OCI-LY3 (cell line): ENCODE measurements at regions not wholly inside any gene's neighbourhood (a gene's known extent, or its start where the extent isn't known, plus 50 kb on each side); places are given as distances from the start of the nearest gene placed in this dataset.

Source experiments
- H2AFZ ChIP-seq: fragments of 200-600, 300-600 bp; shearing (Covaris generic); 2 replicates; pipeline ENCODE4 v1.6.0; 2014; ENCODE audit warnings: antibody characterized with exemption, low read depth, low read length
- H3K27ac ChIP-seq: fragments of 200-600, 300-600 bp; sonication (generic); 2 replicates; pipeline ENCODE4 v1.5.1; 2014; ENCODE audit warnings: mild to moderate bottlenecking, low read length, moderate library complexity, mixed read lengths
- H3K27me3 ChIP-seq: fragments of 200-600, 300-600 bp; sonication (generic); 2 replicates; pipeline ENCODE4 v1.6.1; 2014; ENCODE audit warnings: low read depth, low read length, mixed read lengths
- H3K36me3 ChIP-seq: fragments of 200-600, 300-600 bp; sonication (generic); replicated peaks from 2 replicates; pipeline ENCODE3; 2014; ENCODE audit warnings: low read depth, low read length, mixed read lengths
- H3K4me1 ChIP-seq: fragments of 300-600, 200-600 bp; sonication (generic); 2 replicates; pipeline ENCODE4 v1.6.1; 2014; ENCODE audit warnings: low read length, mixed read lengths
- H3K4me2 ChIP-seq: fragments of 200-600, 300-600 bp; sonication (generic); 2 replicates; pipeline ENCODE4 v1.6.1; 2014; ENCODE audit warnings: low read length, mixed read lengths
- H3K4me3 ChIP-seq: fragments of 300-600, 200-600 bp; sonication (generic); 2 replicates; pipeline ENCODE4 v1.5.1; 2014; ENCODE audit warnings: antibody characterized with exemption, mild to moderate bottlenecking, low read length, moderate library complexity
- H3K79me2 ChIP-seq: fragments of 300-600, 200-600 bp; shearing (Covaris generic); 2 replicates; pipeline ENCODE4 v1.6.1; 2014; ENCODE audit warnings: mild to moderate bottlenecking, low read length, mixed read lengths
- H3K9ac ChIP-seq: fragments of 300-600, 200-600 bp; shearing (Covaris generic); 2 replicates; pipeline ENCODE4 v1.6.0; 2014; ENCODE audit warnings: mild to moderate bottlenecking, low read length, moderate library complexity
- H3K9me3 ChIP-seq: fragments of 200-600, 300-600 bp; shearing (Covaris generic); 2 replicates; pipeline ENCODE4 v1.6.1; 2014; ENCODE audit warnings: low read length, mixed read lengths; ENCODE audit not compliant: insufficient read depth
- H4K20me1 ChIP-seq: fragments of 200-600, 300-600 bp; sonication (generic); 2 replicates; pipeline ENCODE4 v1.6.1; 2016; ENCODE audit warnings: low read length, mixed read lengths; ENCODE audit not compliant: insufficient read depth
- EZH2phosphoT487 ChIP-seq: fragments of 200-600 bp; shearing (Covaris generic); IDR thresholded peaks from 2 replicates; pipeline ENCODE4 v1.6.1; 2018; ENCODE audit warnings: antibody characterized with exemption, mixed run types, low read depth
- TF ChIP-seq, protein P1 (sequence below): fragments of 200-600, 300-600 bp; sonication (generic); IDR thresholded peaks from 2 replicates; pipeline ENCODE4 v1.5.1; 2014; ENCODE audit warnings: antibody characterized with exemption, low read length, low read depth

GRCh38 chr3:16658004-16658924 is 53.0 kb upstream of the DAZL start:
- H3K4me3 ChIP-seq = no peak overlapping the region
- H2AFZ ChIP-seq = no peak overlapping the region
- no peaks in the 10 kb centered on the region for H3K9me3 ChIP-seq
- H3K36me3 ChIP-seq = no peaks in the 10 kb centered on the region
- H3K9ac ChIP-seq = no peak overlapping the region
- no peaks in the 10 kb centered on the region for H3K79me2 ChIP-seq
- H3K4me2 ChIP-seq = no peak overlapping the region
- TF ChIP-seq, protein P1, sequence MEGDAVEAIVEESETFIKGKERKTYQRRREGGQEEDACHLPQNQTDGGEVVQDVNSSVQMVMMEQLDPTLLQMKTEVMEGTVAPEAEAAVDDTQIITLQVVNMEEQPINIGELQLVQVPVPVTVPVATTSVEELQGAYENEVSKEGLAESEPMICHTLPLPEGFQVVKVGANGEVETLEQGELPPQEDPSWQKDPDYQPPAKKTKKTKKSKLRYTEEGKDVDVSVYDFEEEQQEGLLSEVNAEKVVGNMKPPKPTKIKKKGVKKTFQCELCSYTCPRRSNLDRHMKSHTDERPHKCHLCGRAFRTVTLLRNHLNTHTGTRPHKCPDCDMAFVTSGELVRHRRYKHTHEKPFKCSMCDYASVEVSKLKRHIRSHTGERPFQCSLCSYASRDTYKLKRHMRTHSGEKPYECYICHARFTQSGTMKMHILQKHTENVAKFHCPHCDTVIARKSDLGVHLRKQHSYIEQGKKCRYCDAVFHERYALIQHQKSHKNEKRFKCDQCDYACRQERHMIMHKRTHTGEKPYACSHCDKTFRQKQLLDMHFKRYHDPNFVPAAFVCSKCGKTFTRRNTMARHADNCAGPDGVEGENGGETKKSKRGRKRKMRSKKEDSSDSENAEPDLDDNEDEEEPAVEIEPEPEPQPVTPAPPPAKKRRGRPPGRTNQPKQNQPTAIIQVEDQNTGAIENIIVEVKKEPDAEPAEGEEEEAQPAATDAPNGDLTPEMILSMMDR = no peak
- H3K4me1 ChIP-seq = no peaks in the 10 kb centered on the region
- no peaks in the 10 kb centered on the region for H4K20me1 ChIP-seq
- H3K27ac ChIP-seq = no peak overlapping the region
- H3K27me3 ChIP-seq = peaks cover 5% of the 10 kb centered on the region; the same call in 1 of the 2 replicates

DNA sequence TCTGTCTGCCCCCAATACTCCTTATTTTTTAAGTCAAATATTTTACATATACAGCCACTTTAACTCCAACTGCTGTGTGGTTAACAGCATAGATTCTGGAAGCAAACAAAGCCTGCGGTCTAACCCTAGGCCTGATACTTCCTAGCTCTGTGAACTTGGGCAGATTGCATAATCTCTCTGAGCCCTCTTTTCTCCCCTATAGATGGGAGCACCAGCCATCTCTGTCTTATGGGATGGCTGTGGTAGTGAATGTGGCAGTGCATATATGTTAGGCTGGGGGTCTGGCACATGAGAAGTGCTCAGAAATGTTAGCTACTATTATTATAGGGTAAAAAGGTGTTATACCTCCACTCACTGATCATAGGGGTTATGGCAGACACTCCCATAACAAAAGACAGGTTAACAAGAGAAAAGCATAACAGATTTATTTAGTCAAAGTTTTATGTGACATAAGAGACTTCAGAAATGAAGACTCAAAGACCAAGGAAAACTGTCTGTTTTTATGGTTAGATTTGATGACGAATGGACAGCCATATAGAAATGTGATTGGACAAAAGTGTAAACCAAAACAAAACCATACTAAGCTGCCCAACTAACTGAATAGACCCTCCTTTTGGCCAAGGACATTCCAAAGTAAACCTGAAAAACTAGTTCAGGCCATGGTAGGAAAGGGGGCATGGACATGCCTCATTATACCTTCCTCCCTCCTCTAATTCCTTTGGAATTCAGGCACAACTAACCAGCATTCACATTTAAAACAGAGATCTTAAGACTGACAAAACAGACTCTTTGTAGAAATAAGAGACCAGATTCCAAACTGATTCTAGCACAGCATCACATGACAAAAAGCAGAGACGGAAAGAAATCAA is 53.9 kb upstream of the DAZL start:
- H3K4me1 ChIP-seq = no peaks in the 10 kb centered on the region
- no peaks in the 10 kb centered on the region for H3K79me2 ChIP-seq
- H2AFZ ChIP-seq = no peak overlapping the region
- H3K27me3 ChIP-seq = peaks cover 13% of the 10 kb centered on the region; the same call in 1 of the 2 replicates
- H3K27ac ChIP-seq = no peak overlapping the region
- TF ChIP-seq EZH2phosphoT487 = no peak
- TF ChIP-seq, protein P1 = no peak
- H3K4me2 ChIP-seq = no peak overlapping the region
- H3K4me3 ChIP-seq = no peak overlapping the region
- no peaks in the 10 kb centered on the region for H3K9me3 ChIP-seq
- H3K36me3 ChIP-seq = no peaks in the 10 kb centered on the region
- H3K9ac ChIP-seq = no peak overlapping the region
- H4K20me1 ChIP-seq = no peaks in the 10 kb centered on the region

GRCh38 chr3:16663854-16664712 is 58.9 kb upstream of the DAZL start:
- Histone ChIP-seq H3K4me2 (peak overlapping the region; percentile 16), H3K4me1 (no peaks in the 10 kb centered on the region), H4K20me1 (no peaks in the 10 kb centered on the region), H3K4me3 (no peak overlapping the region), H2AFZ (no peak overlapping the region), H3K9ac (no peak overlapping the region), H3K79me2 (no peaks in the 10 kb centered on the region), H3K27ac (no peak overlapping the region), H3K36me3 (no peaks in the 10 kb centered on the region), H3K9me3 (no peaks in the 10 kb centered on the region), H3K27me3 (peaks cover 13% of the 10 kb centered on the region; the same call in 1 of the 2 replicates)
- TF ChIP-seq, protein P1 = no peak
- no peak for TF ChIP-seq EZH2phosphoT487
